ENCODE measurements at regions not wholly inside any gene's neighbourhood (a gene's known extent, or its start where the extent isn't known, plus 50 kb on each side); places are given as distances from the start of the nearest gene placed in this dataset.

DNA sequence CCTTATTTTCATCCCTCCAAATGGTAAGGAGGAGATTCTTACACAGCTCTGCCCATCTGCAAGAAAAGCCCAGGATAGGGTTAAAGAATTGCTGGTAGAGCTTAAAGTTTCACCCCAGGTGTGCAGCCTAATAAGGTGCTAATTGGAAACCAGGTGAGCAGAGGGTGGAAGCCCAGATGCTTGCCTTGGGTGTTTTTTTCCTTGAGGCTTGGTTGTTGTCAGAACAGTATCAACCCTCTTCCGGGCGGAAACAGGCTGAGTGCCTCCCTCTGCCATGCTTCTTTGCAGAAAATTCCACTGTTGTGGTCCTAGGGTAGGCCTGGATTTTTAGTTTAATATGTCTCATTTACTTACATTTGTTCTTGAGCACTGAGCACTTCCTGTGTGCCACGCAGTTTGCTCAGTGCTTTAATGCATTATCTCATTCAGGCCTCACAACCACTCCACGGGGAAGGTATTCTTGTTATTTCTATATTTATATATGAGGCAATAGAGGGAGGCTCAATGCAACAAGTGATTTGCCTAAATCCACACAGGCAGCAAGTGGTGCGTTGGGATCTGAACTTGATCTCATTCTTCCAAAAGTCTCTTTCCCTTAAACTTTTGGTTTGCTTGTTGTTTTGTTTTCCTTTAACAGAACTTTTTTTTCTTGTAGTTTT lies 115.0 kb upstream of the LRIG1 start:
- TF ChIP-seq, protein P1, sequence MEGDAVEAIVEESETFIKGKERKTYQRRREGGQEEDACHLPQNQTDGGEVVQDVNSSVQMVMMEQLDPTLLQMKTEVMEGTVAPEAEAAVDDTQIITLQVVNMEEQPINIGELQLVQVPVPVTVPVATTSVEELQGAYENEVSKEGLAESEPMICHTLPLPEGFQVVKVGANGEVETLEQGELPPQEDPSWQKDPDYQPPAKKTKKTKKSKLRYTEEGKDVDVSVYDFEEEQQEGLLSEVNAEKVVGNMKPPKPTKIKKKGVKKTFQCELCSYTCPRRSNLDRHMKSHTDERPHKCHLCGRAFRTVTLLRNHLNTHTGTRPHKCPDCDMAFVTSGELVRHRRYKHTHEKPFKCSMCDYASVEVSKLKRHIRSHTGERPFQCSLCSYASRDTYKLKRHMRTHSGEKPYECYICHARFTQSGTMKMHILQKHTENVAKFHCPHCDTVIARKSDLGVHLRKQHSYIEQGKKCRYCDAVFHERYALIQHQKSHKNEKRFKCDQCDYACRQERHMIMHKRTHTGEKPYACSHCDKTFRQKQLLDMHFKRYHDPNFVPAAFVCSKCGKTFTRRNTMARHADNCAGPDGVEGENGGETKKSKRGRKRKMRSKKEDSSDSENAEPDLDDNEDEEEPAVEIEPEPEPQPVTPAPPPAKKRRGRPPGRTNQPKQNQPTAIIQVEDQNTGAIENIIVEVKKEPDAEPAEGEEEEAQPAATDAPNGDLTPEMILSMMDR (conservative IDR thresholded peaks at IDR 0.05; ENCODE audit: low read depth, low read length): no peak
- TF ChIP-seq EZH2 (IDR thresholded peaks at IDR 0.05; ENCODE audit: low read length, unreplicated experiment) (no peak), EZH2phosphoT487 (IDR thresholded peaks at IDR 0.05; ENCODE audit: borderline replicate concordance, low read length) (no peak)
